PFSK-1 (cell line): ENCODE measurements at regions not wholly inside any gene's neighbourhood (a gene's known extent, or its start where the extent isn't known, plus 50 kb on each side); places are given as distances from the start of the nearest gene placed in this dataset.

ENCODE experiments used
- SIN3A ChIP-seq: IDR thresholded peaks from 2 replicates; pipeline ENCODE4 v1.6.1; 2012; ENCODE audit warnings: mild to moderate bottlenecking, low read length, moderate library complexity, borderline replicate concordance; ENCODE audit not compliant: insufficient read depth
- TAF1 ChIP-seq: IDR thresholded peaks from 2 replicates; pipeline ENCODE4 v1.6.1; 2012; ENCODE audit warnings: low read length, control low read depth, borderline replicate concordance; ENCODE audit not compliant: insufficient read depth
- TF ChIP-seq, protein P1 (sequence below), 2 experiments: IDR thresholded peaks; 2 replicates each; pipeline versions ENCODE4 v1.6.1 to v1.8.0; 2011 to 2012; ENCODE audit warnings: low read depth in 2 of 2, low read length in 2 of 2, control low read depth in 1 of 2, inconsistent platforms in 1 of 2, mild to moderate bottlenecking in 1 of 2, moderate library complexity in 1 of 2; ENCODE audit not compliant: insufficient read depth in 1 of 2

DNA sequence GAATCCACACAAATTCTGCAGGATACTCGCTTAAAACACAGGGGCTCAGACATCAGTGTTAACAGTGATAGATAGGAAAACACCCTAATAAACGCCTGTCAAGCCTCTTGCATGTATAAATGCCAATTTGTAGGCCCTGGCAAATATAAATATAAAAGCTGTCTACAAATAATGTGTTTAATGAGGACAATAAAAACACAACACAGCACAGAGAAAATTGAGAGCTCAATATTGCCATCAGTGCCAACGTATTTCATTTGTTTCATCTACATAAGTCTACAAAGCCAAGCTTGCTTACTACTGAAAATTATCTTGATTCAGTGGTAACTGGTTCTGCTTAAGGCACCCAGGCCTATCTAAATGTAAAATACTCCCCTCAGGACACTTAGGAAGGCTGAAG is 1387.0 kb upstream of the TENM4 start:
- no peak for TF ChIP-seq TAF1
- TF ChIP-seq, protein P1, sequence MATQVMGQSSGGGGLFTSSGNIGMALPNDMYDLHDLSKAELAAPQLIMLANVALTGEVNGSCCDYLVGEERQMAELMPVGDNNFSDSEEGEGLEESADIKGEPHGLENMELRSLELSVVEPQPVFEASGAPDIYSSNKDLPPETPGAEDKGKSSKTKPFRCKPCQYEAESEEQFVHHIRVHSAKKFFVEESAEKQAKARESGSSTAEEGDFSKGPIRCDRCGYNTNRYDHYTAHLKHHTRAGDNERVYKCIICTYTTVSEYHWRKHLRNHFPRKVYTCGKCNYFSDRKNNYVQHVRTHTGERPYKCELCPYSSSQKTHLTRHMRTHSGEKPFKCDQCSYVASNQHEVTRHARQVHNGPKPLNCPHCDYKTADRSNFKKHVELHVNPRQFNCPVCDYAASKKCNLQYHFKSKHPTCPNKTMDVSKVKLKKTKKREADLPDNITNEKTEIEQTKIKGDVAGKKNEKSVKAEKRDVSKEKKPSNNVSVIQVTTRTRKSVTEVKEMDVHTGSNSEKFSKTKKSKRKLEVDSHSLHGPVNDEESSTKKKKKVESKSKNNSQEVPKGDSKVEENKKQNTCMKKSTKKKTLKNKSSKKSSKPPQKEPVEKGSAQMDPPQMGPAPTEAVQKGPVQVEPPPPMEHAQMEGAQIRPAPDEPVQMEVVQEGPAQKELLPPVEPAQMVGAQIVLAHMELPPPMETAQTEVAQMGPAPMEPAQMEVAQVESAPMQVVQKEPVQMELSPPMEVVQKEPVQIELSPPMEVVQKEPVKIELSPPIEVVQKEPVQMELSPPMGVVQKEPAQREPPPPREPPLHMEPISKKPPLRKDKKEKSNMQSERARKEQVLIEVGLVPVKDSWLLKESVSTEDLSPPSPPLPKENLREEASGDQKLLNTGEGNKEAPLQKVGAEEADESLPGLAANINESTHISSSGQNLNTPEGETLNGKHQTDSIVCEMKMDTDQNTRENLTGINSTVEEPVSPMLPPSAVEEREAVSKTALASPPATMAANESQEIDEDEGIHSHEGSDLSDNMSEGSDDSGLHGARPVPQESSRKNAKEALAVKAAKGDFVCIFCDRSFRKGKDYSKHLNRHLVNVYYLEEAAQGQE (IDR thresholded peaks at IDR 0.05; ENCODE audit: insufficient read depth in 1 of 2, low read depth in 2 of 2, low read length in 2 of 2) = no peak
- no peak for TF ChIP-seq SIN3A
